22Rv1 (cell line): ENCODE measurements at regions not wholly inside any gene's neighbourhood (a gene's known extent, or its start where the extent isn't known, plus 50 kb on each side); places are given as distances from the start of the nearest gene placed in this dataset.

Experiments used
- ZFX ChIP-seq: fragments of 450-650 bp; IDR thresholded peaks from 2 replicates; pipeline ENCODE4 v1.6.1; 2017; ENCODE audit warnings: antibody characterized with exemption, borderline replicate concordance
- TF ChIP-seq, protein P1 (sequence below): fragments of 450-650 bp; IDR thresholded peaks from 2 replicates; pipeline ENCODE4 v1.5.1; 2017; ENCODE audit warnings: mild to moderate bottlenecking

DNA sequence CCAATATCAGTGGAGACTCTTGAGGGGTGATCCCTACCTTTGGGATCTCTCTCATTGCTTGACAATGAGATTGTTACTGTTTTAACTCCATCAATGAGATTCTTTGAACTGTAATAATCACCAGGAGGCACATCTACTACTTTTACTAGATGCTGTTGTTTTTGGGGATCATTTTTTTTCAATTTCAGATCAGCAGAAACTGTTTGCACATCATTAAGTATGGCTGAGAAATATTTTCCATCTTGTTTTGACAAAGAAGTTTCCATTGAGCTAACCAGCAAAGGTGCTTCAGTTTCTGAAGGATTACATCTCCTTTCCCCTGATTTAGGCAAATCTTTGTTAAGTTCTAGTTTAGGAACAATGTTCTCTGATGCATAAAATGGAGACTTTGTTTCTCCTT, 54.8 kb upstream of the SLC4A10 start:
- TF ChIP-seq, protein P1, sequence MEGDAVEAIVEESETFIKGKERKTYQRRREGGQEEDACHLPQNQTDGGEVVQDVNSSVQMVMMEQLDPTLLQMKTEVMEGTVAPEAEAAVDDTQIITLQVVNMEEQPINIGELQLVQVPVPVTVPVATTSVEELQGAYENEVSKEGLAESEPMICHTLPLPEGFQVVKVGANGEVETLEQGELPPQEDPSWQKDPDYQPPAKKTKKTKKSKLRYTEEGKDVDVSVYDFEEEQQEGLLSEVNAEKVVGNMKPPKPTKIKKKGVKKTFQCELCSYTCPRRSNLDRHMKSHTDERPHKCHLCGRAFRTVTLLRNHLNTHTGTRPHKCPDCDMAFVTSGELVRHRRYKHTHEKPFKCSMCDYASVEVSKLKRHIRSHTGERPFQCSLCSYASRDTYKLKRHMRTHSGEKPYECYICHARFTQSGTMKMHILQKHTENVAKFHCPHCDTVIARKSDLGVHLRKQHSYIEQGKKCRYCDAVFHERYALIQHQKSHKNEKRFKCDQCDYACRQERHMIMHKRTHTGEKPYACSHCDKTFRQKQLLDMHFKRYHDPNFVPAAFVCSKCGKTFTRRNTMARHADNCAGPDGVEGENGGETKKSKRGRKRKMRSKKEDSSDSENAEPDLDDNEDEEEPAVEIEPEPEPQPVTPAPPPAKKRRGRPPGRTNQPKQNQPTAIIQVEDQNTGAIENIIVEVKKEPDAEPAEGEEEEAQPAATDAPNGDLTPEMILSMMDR = no peak
- TF ChIP-seq ZFX = no peak
